ENCODE measurements at regions not wholly inside any gene's neighbourhood (a gene's known extent, or its start where the extent isn't known, plus 50 kb on each side); places are given as distances from the start of the nearest gene placed in this dataset.

GRCh38 chr13:111550062-111550461 lies 229.6 kb downstream of the TEX29 start:
- Histone ChIP-seq H3K27ac (no peak overlapping the region), H3K9me3 (no peaks in the 10 kb centered on the region), H3K27me3 (peaks cover 0 to 1% of the 10 kb centered on the region in 2 donors), H3K36me3 (replicated peaks in 1 of 2; ENCODE audit: insufficient read depth in 1 of 2, low read depth in 2 of 2) (no peaks in the 10 kb centered on the region), H3K4me1 (peaks cover 22% of the 10 kb centered on the region), H3K4me3 (no peak overlapping the region)
- DNase-seq (no peak), ATAC-seq (no peak)
- no peak for TF ChIP-seq POLR2A (IDR thresholded peaks at IDR 0.05)
- TF ChIP-seq CTCF (IDR thresholded peaks at IDR 0.05): no peak
- intact Hi-C loops (cut with DNase I): no loop called here

- WGBS, 2 donors: 59 to 67% methylated on average over 5 of the region's 5 CpGs
- H3K4me1 ChIP-seq: peaks cover 22% of the 10 kb centered on the region
- ATAC-seq: no peak
These were observed 230.9 kb downstream of the TEX29 start for GRCh38 chr13:111551204-111551820.

GRCh38 chr13:111552891-111553655 lies 232.6 kb downstream of the TEX29 start:
- no peak overlapping the region for H3K4me3 ChIP-seq
- DNase-seq: peak in 1 of 4 donors; percentile 6
- 82% methylated on average over 9 to 10 of the region's 10 CpGs for WGBS, 2 donors
- H3K36me3 ChIP-seq (replicated peaks in 1 of 2; ENCODE audit: insufficient read depth in 1 of 2, low read depth in 2 of 2): no peaks in the 10 kb centered on the region
- TF ChIP-seq CTCF (IDR thresholded peaks at IDR 0.05) (no peak), POLR2A (IDR thresholded peaks at IDR 0.05) (no peak)
- ATAC-seq: no peak
- H3K9me3 ChIP-seq: no peaks in the 10 kb centered on the region
- peaks cover 0 to 5% of the 10 kb centered on the region in 2 donors for H3K27me3 ChIP-seq
- no peak overlapping the region for H3K27ac ChIP-seq
- peaks cover 22% of the 10 kb centered on the region for H3K4me1 ChIP-seq
- intact Hi-C loops (cut with DNase I): no loop called here

More at GRCh38 chr13:111551204-111551820, 230.9 kb downstream of the TEX29 start:
- H3K27ac ChIP-seq: no peak overlapping the region
- DNase-seq: peak in 3 of 4 donors; percentile 23 to 82 (median 29)
- no peaks in the 10 kb centered on the region for H3K36me3 ChIP-seq (replicated peaks in 1 of 2; ENCODE audit: insufficient read depth in 1 of 2, low read depth in 2 of 2)
- TF ChIP-seq POLR2A (IDR thresholded peaks at IDR 0.05): no peak
- TF ChIP-seq CTCF (IDR thresholded peaks at IDR 0.05): no peak
- H3K4me3 ChIP-seq: no peak overlapping the region
- intact Hi-C loops (cut with DNase I): no loop called here
- H3K27me3 ChIP-seq: peaks cover 0 to 5% of the 10 kb centered on the region in 2 donors
- no peaks in the 10 kb centered on the region for H3K9me3 ChIP-seq

- Histone ChIP-seq H3K27me3 (peaks cover 0 to 5% of the 10 kb centered on the region in 2 donors), H3K4me1 (peaks cover 11% of the 10 kb centered on the region), H3K27ac (no peak overlapping the region), H3K9me3 (no peaks in the 10 kb centered on the region), H3K36me3 (replicated peaks in 1 of 2; ENCODE audit: insufficient read depth in 1 of 2, low read depth in 2 of 2) (no peaks in the 10 kb centered on the region), H3K4me3 (no peak overlapping the region)
- ATAC-seq (no peak), DNase-seq (no peak)
- 89% methylated on average over 12 to 16 of the region's 16 CpGs for WGBS, 2 donors
- intact Hi-C loops (cut with DNase I): no loop called here
- TF ChIP-seq POLR2A (IDR thresholded peaks at IDR 0.05) (no peak), CTCF (IDR thresholded peaks at IDR 0.05) (no peak)
These were observed 234.3 kb downstream of the TEX29 start for GRCh38 chr13:111554539-111555267.

Measured in body of pancreas (tissue), 4 donors.